B cell (primary cell): ENCODE measurements at regions not wholly inside any gene's neighbourhood (a gene's known extent, or its start where the extent isn't known, plus 50 kb on each side); places are given as distances from the start of the nearest gene placed in this dataset.

Source experiments
- EZH2 ChIP-seq: IDR thresholded peaks from 2 replicates; pipeline ENCODE4 v1.6.1; 2012; ENCODE audit warnings: borderline replicate concordance, low read depth, mild to moderate bottlenecking, moderate library complexity, low read length; ENCODE audit not compliant: insufficient read depth, poor library complexity, severe bottlenecking
- TF ChIP-seq, protein P1 (sequence below): fragments of 200-600 bp; IDR thresholded peaks from one replicate; pipeline ENCODE4 v1.8.0; 2022; ENCODE audit warnings: antibody characterized with exemption, mild to moderate bottlenecking

DNA sequence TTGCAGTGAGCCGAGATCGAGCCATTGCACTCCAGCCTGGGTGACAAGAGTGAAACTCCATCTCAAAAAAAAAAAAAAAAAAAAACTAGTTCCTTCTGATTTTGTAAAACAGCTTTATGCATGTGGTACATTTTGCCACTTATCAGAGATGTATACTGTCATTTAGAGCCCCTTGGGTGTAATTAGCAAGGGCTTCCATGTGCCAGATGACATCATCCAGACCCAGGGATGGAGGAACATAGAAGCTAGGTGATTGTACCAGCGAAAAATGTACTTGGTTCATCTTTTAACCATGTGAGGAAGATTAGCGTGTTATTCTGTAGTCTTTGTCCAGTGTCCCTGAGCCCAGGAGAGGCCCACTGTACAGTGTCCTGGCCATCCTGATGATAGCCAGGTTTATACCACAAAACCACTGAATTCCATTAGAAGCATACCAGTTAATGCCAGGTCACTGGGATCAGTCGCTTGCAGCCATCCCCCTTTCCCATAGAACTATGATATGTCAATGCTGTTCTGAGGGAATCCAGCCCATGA lies 239.3 kb upstream of the SGCD start:
- TF ChIP-seq, protein P1, sequence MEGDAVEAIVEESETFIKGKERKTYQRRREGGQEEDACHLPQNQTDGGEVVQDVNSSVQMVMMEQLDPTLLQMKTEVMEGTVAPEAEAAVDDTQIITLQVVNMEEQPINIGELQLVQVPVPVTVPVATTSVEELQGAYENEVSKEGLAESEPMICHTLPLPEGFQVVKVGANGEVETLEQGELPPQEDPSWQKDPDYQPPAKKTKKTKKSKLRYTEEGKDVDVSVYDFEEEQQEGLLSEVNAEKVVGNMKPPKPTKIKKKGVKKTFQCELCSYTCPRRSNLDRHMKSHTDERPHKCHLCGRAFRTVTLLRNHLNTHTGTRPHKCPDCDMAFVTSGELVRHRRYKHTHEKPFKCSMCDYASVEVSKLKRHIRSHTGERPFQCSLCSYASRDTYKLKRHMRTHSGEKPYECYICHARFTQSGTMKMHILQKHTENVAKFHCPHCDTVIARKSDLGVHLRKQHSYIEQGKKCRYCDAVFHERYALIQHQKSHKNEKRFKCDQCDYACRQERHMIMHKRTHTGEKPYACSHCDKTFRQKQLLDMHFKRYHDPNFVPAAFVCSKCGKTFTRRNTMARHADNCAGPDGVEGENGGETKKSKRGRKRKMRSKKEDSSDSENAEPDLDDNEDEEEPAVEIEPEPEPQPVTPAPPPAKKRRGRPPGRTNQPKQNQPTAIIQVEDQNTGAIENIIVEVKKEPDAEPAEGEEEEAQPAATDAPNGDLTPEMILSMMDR, result no peak
- no peak for TF ChIP-seq EZH2
